ENCODE measurements at regions not wholly inside any gene's neighbourhood (a gene's known extent, or its start where the extent isn't known, plus 50 kb on each side); places are given as distances from the start of the nearest gene placed in this dataset.
"Not testable (repeated sequence)": the region's sequence is repeated elsewhere in the genome, so short reads cannot be mapped to it uniquely, and the experiment has no call there.

DNA sequence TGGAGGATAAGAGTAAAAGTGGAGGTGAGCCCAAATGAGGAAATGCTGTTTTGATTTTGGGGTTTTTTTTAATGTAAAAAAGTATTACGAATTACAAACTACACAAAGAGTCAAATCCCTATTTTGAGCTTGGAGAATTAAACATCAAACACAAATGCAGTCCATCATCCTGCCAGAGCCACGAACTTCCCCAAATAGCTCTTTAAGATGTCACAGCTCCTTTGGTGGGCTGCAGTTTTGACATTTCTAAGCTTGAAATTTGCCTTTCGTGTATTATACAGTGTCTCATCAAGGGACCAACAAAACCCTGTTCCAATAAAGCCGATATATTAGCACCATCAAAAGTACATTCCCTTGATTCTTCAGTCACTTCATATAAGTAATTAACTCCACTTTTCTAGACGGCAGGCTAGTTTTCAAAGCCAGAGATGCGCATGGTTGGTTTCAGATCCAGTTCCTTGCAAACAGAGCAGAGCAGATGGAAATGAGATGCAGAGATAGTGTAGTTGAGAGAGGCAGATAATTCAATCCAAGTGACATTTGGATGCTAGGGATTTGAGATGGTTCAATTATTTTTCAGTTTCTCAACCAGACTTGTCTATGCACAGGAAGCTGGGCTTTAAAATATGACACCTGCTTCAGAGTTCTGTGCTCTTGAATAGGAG lies 580.9 kb downstream of the EDEM1 start:
- no peak for TF ChIP-seq CTCF (IDR thresholded peaks at IDR 0.05; ENCODE audit: insufficient read depth, low read depth, low read length, missing control alignments)
- H3K4me3 ChIP-seq (ENCODE audit: low read depth, low read length) = no peak overlapping the region
- DNase-seq (ENCODE audit: low read depth) = no peak

GRCh38 chr3:5769825-5770224 lies 582.3 kb downstream of the EDEM1 start:
- TF ChIP-seq CTCF (IDR thresholded peaks at IDR 0.05; ENCODE audit: insufficient read depth, low read depth, low read length, missing control alignments) = no peak
- DNase-seq (ENCODE audit: low read depth) = no peak
- H3K4me3 ChIP-seq (ENCODE audit: low read depth, low read length) = no peak overlapping the region

DNA sequence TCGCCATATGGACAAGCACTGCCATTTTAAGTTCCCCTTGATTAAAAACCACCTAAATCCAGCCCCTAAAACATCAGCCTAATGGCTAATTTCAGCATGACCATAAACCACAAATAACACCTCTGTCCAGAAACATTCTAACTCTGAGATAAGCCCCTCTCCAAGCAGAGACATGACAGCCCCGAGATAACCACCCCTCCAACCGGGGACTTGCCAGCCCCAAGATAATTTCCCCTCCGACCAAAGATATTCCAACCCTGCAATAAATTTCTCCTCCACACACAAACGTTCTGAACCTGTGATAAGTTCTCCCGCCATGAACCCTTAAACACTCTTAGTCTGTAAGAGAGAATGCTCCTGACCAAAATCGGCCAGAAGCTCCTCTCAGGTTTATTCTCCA lies 586.8 kb downstream of the EDEM1 start:
- no peak overlapping the region for H3K4me3 ChIP-seq (ENCODE audit: low read depth, low read length)
- no peak for TF ChIP-seq CTCF (IDR thresholded peaks at IDR 0.05; ENCODE audit: insufficient read depth, low read depth, low read length, missing control alignments)
- DNase-seq (ENCODE audit: low read depth) = no peak

DNA sequence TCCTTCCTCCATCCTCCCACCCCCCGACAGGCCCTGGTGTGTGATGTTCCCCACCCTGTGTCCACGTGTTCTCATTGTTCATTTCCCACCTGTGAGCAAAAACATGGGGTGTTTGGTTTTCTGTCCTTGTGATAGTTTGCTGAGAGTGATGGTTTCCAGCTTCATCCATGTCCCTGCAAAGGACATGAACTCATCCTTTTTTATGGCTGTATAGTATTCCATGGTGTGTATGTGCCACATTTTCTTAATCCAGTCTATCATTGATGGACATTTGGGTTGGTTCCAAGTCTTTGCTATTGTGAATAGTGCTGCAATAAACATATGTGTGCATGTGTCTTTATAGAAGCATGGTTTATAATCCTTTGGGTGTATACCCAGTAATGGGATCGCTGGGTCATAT lies 587.6 kb downstream of the EDEM1 start:
- not testable (repeated sequence) for H3K4me3 ChIP-seq (ENCODE audit: low read depth, low read length)

DNA sequence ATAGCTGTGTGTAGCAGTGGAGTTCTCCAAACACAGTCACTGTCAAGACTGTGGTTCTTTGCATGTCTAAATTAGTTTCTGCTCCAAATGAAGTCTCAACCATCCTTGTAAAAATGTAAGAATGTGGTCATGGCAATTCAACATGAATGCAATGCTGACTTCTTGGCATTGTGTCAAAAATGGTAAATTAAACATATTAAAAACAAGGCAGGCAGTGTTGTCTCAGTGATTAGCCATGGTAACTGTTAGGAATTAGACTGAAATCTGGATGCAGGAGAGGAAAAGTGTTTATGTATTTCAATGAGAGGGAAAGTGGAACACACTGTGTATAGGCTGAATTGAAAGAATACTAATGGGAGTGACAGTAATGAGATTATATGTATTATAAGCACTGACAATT lies 597.2 kb downstream of the EDEM1 start:
- no peak overlapping the region for H3K4me3 ChIP-seq (ENCODE audit: low read depth, low read length)
- no peak for DNase-seq (ENCODE audit: low read depth)
- no peak for TF ChIP-seq CTCF (IDR thresholded peaks at IDR 0.05; ENCODE audit: insufficient read depth, low read depth, low read length, missing control alignments)

More for the DNA sequence above, 587.6 kb downstream of the EDEM1 start:
- not testable (repeated sequence) for DNase-seq (ENCODE audit: low read depth)

- peak; percentile 8 for TF ChIP-seq CTCF (IDR thresholded peaks at IDR 0.05; ENCODE audit: insufficient read depth, low read depth, low read length, missing control alignments)
- no peak overlapping the region for H3K4me3 ChIP-seq (ENCODE audit: low read depth, low read length)
- DNase-seq (ENCODE audit: low read depth) = peak; percentile 38
These were observed 600.5 kb downstream of the EDEM1 start for GRCh38 chr3:5787861-5788488.

DNA sequence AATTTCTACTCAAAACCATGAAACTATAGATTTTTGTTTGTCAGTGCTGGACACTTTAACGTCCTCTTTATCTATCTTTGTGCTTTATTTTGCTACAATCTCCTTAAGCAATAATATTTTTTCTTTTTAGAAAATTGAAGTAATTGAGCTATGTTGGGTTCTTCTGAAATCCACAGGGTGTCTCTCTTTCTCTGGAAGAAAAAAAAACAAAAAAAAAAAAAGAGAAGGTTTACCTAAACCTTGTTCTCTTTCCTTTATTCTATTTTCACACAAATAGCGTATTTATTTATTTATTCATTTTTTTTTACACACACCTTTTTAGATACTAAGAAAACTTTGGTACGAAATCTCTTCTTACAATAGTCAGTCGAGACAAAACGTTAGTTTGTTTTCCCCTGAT lies 601.0 kb downstream of the EDEM1 start:
- no peak for TF ChIP-seq CTCF (IDR thresholded peaks at IDR 0.05; ENCODE audit: insufficient read depth, low read depth, low read length, missing control alignments)
- no peak overlapping the region for H3K4me3 ChIP-seq (ENCODE audit: low read depth, low read length)
- no peak for DNase-seq (ENCODE audit: low read depth)
